SU-DHL-6 (cell line): ENCODE measurements at regions not wholly inside any gene's neighbourhood (a gene's known extent, or its start where the extent isn't known, plus 50 kb on each side); places are given as distances from the start of the nearest gene placed in this dataset.

ENCODE experiments used
- H2AFZ ChIP-seq: fragments of 200-600 bp; sonication (generic); 2 replicates; pipeline ENCODE4 v1.6.1; 2014; ENCODE audit warnings: low read depth, mild to moderate bottlenecking, moderate library complexity, mixed read lengths, antibody characterized with exemption, low read length; ENCODE audit not compliant: severe bottlenecking
- H3F3A ChIP-seq: fragments of 200-600 bp; shearing (Covaris generic); 2 replicates; pipeline ENCODE4 v1.6.0; 2016; ENCODE audit warnings: antibody characterized with exemption, mild to moderate bottlenecking; ENCODE audit not compliant: insufficient read depth
- H3K27ac ChIP-seq: fragments of 200-600 bp; sonication (generic); 2 replicates; pipeline ENCODE4 v1.5.1; 2016; ENCODE audit warnings: low read depth, mild to moderate bottlenecking, low read length, moderate library complexity, mixed read lengths
- H3K27me3 ChIP-seq: fragments of 200-600 bp; sonication (generic), shearing (Covaris generic); 2 replicates; pipeline ENCODE4 v1.6.0; 2014; ENCODE audit warnings: mild to moderate bottlenecking, low read length
- H3K36me3 ChIP-seq: fragments of 200-600 bp; sonication (generic); 2 replicates; pipeline ENCODE4 v1.6.1; 2014; ENCODE audit warnings: mild to moderate bottlenecking, low read length, mixed read lengths
- H3K4me2 ChIP-seq: fragments of 300-600, 200-600 bp; shearing (Covaris generic), sonication (generic); 2 replicates; pipeline ENCODE4 v1.6.0; 2014; ENCODE audit warnings: low read length, low read depth, mild to moderate bottlenecking; ENCODE audit not compliant: poor library complexity, severe bottlenecking
- H3K4me3 ChIP-seq: fragments of 200-600 bp; sonication (generic); 2 replicates; pipeline ENCODE4 v1.5.1; 2014; ENCODE audit warnings: antibody characterized with exemption, low read length, mild to moderate bottlenecking, mixed read lengths; ENCODE audit not compliant: insufficient read depth, poor library complexity, severe bottlenecking
- H3K79me2 ChIP-seq: fragments of 200-600 bp; sonication (generic); 2 replicates; pipeline ENCODE4 v1.6.1; 2014; ENCODE audit warnings: mild to moderate bottlenecking, low read length, moderate library complexity; ENCODE audit not compliant: insufficient read depth
- H3K9ac ChIP-seq: fragments of 200-600 bp; sonication (generic); 2 replicates; pipeline ENCODE4 v1.7.0; 2014; ENCODE audit warnings: mild to moderate bottlenecking, low read length
- H3K9me2 ChIP-seq: fragments of 200-600 bp; sonication (generic); replicated peaks from 2 replicates; pipeline ENCODE4 v1.6.1; 2014; ENCODE audit warnings: low read length; ENCODE audit not compliant: insufficient read depth
- H3K9me3 ChIP-seq: fragments of 200-600 bp; sonication (generic); 2 replicates; pipeline ENCODE4 v1.6.1; 2014; ENCODE audit warnings: low read length, mixed read lengths; ENCODE audit not compliant: insufficient read depth
- H4K20me1 ChIP-seq: fragments of 200-600 bp; sonication (generic); 2 replicates; pipeline ENCODE4 v1.6.1; 2014; ENCODE audit warnings: low read depth, mild to moderate bottlenecking, antibody characterized with exemption, low read length, moderate library complexity, mixed read lengths
- CTCF ChIP-seq: fragments of 200-600 bp; sonication (generic); IDR thresholded peaks from one replicate; pipeline ENCODE4 v1.5.1; 2017; ENCODE audit warnings: antibody characterized with exemption, mild to moderate bottlenecking, low read length, moderate library complexity; ENCODE audit not compliant: insufficient read depth, poor library complexity, severe bottlenecking
- EZH2phosphoT487 ChIP-seq: fragments of 200-600 bp; sonication (generic), shearing (Covaris generic); conservative IDR thresholded peaks from 2 replicates; pipeline ENCODE4 v1.6.1; 2018; ENCODE audit warnings: mild to moderate bottlenecking, antibody characterized with exemption, low read length, moderate library complexity, mixed read lengths

DNA sequence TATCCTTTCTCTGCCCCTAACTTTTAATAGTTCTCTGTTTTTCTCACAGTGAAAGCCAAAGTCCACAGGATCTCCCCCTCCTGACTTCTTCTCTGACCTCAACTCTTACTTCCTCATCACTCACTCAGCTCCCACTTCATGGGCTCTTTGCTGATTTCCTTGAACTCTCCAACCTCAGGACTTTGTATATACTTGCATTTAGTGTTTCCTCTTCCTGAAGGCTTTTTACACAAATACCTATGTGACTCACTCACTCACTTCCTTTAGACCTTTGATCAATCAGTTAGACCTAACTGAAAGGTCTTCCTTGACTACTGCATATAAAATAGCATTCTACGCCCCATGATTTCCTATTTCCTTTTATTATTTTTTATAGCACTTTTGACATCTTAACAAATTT, 233.1 kb upstream of the MEX3C start:
- no peak overlapping the region for H3K4me3 ChIP-seq
- H3K36me3 ChIP-seq: no peaks in the 10 kb centered on the region
- H4K20me1 ChIP-seq: no peaks in the 10 kb centered on the region
- no peak overlapping the region for H3K4me2 ChIP-seq
- no peaks in the 10 kb centered on the region for H3K79me2 ChIP-seq
- H3K27ac ChIP-seq: no peak overlapping the region
- TF ChIP-seq CTCF (no peak), EZH2phosphoT487 (no peak)
- no peaks in the 10 kb centered on the region for H3K9me3 ChIP-seq
- no peak overlapping the region for H3K9ac ChIP-seq
- no peaks in the 10 kb centered on the region for H3F3A ChIP-seq
- H2AFZ ChIP-seq: no peak overlapping the region
- H3K9me2 ChIP-seq: no peaks in the 10 kb centered on the region
- no peaks in the 10 kb centered on the region for H3K27me3 ChIP-seq

DNA sequence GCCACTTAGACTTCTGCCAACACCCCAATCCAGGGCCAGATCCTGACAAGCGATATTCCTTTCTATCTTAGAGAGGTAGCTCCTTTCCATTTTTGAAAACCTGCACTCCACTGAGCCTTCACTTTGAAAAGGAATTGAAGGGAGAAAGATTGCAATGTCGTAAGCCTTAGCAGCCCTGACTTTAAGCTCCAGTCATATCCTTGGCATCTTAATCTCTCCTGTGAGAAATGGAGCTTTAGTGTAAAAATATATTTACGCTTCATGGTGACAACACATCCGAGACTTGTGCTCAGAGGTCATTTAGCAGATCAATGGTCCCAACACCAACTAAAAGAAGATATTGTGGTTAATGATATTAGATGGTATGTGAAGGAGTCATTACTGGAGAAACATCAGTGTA, 235.8 kb upstream of the MEX3C start:
- Histone ChIP-seq H3K79me2 (no peaks in the 10 kb centered on the region), H3K4me2 (no peak overlapping the region)

GRCh38 chr18:51433881-51434280, 236.4 kb upstream of the MEX3C start:
- no peaks in the 10 kb centered on the region for H3K36me3 ChIP-seq
- H3K9me2 ChIP-seq: no peaks in the 10 kb centered on the region
- H3F3A ChIP-seq: no peaks in the 10 kb centered on the region
- no peak overlapping the region for H2AFZ ChIP-seq
- no peaks in the 10 kb centered on the region for H3K27me3 ChIP-seq
- 0 out of 2 replicates have a peak, but pooled peaks cover 4% of the 10 kb centered on the region for H4K20me1 ChIP-seq
- no peaks in the 10 kb centered on the region for H3K9me3 ChIP-seq
- no peak overlapping the region for H3K4me2 ChIP-seq
- TF ChIP-seq CTCF (no peak), EZH2phosphoT487 (no peak)
- no peak overlapping the region for H3K4me3 ChIP-seq
- H3K9ac ChIP-seq: no peak overlapping the region
- H3K27ac ChIP-seq: no peak overlapping the region
- no peaks in the 10 kb centered on the region for H3K79me2 ChIP-seq

More for the DNA sequence above, 235.8 kb upstream of the MEX3C start:
- no peak for TF ChIP-seq CTCF
- TF ChIP-seq EZH2phosphoT487: no peak
- Histone ChIP-seq H3K9ac (no peak overlapping the region), H3K36me3 (no peaks in the 10 kb centered on the region), H3K27ac (no peak overlapping the region), H3K9me2 (no peaks in the 10 kb centered on the region), H3F3A (no peaks in the 10 kb centered on the region), H2AFZ (no peak overlapping the region), H3K27me3 (no peaks in the 10 kb centered on the region), H3K9me3 (no peaks in the 10 kb centered on the region), H3K4me3 (no peak overlapping the region), H4K20me1 (0 out of 2 replicates have a peak, but pooled peaks cover 4% of the 10 kb centered on the region)
